ENCODE measurements at regions not wholly inside any gene's neighbourhood (a gene's known extent, or its start where the extent isn't known, plus 50 kb on each side); places are given as distances from the start of the nearest gene placed in this dataset.
A peak's percentile ranks its signal among the peaks of the same experiment; 100 is the strongest.

DNA sequence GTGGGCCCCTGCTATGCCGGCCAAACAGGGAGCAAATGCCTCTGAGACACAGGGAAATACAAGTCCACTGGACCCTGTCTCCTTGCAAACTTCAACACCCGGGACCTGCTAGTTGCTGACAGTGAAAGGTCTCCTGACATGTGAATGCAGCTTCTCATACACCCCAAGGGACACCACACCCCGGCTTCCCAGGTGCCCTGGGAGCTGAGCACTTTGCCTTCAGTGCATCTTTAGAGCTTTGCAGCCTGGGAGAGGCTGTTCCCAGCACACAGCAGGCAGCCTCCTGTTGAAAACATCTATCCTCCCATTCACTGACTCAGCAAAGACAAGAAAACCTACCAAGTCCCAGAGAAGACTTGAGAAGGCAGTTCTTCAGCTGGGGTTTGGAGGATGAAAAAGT lies 143.4 kb downstream of the COL6A3 start:
- Histone ChIP-seq H3K4me3 (no peak overlapping the region), H3K27ac (peak overlapping the region in 1 of 2 donors; percentile 65), H3K36me3 (ENCODE audit: low read depth, missing control alignments) (no peaks in the 10 kb centered on the region), H3K9me3 (no peaks in the 10 kb centered on the region), H3K27me3 (no peaks in the 10 kb centered on the region), H3K4me1 (no peaks in the 10 kb centered on the region)
- WGBS, 2 donors = 59% methylated on average over 3 of the region's 3 CpGs; no CpG with 5 or more reads in 1 of the 2 donors
- intact Hi-C loops (cut with DNase I; ENCODE audit: low total_unique reads) = no loop called here
- no peak for DNase-seq
- no peak for TF ChIP-seq POLR2A (IDR thresholded peaks at IDR 0.05)
- TF ChIP-seq, protein P1, sequence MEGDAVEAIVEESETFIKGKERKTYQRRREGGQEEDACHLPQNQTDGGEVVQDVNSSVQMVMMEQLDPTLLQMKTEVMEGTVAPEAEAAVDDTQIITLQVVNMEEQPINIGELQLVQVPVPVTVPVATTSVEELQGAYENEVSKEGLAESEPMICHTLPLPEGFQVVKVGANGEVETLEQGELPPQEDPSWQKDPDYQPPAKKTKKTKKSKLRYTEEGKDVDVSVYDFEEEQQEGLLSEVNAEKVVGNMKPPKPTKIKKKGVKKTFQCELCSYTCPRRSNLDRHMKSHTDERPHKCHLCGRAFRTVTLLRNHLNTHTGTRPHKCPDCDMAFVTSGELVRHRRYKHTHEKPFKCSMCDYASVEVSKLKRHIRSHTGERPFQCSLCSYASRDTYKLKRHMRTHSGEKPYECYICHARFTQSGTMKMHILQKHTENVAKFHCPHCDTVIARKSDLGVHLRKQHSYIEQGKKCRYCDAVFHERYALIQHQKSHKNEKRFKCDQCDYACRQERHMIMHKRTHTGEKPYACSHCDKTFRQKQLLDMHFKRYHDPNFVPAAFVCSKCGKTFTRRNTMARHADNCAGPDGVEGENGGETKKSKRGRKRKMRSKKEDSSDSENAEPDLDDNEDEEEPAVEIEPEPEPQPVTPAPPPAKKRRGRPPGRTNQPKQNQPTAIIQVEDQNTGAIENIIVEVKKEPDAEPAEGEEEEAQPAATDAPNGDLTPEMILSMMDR (IDR thresholded peaks at IDR 0.05) = no peak

DNA sequence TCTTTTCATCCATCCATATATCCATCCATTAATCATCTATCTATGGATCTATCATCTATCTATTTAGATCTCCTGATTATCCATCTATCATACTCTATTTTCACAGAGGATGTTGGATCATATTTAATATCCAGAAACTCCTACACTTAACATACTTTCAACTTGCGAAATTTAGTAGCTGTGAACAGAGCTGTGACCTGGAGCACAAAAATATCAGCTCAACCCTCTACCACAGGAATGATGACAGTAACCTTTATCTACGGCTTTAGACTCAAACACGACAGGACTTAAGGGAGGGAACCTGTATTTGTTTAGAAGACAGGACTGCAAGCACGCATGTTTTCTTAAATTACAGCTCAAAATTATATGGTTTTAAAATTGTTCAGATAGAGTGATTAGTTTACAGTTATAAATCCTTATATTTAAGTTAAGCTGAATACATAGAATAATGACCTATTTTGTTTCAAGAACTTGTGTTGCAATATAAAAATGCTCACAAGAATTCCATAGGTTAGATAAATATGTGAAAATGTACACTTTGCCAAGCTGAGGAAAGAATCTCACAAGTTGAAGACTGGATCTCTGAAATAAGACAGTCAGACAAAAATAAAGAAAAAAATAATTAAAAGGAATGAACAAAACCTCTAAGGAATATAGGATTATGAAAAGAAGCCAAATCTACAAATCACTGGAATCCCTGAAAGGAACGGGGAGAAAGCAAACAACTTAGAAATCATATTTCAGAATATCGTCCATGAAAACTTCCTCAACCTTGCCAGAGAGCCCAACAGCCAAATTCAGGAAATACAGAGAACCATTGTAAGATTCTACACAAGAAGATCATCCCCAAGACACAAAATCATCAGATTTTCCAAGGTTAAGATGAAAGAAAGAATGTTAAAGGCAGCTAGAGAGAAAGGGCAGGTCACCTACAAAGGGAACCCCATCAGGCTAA lies 142.0 kb downstream of the COL6A3 start:
- no peak for DNase-seq
- intact Hi-C loops (cut with DNase I; ENCODE audit: low total_unique reads) = no loop called here

More for the DNA sequence above, 142.0 kb downstream of the COL6A3 start:
- no peaks in the 10 kb centered on the region for H3K36me3 ChIP-seq (ENCODE audit: low read depth, missing control alignments)
- H3K27ac ChIP-seq = no peak overlapping the region
- H3K27me3 ChIP-seq = no peaks in the 10 kb centered on the region
- H3K9me3 ChIP-seq = no peaks in the 10 kb centered on the region
- H3K4me1 ChIP-seq = no peaks in the 10 kb centered on the region
- 78 to 84% methylated on average over 6 of the region's 6 CpGs for WGBS, 2 donors
- no peak overlapping the region for H3K4me3 ChIP-seq
- TF ChIP-seq, protein P1 (IDR thresholded peaks at IDR 0.05) = no peak
- no peak for TF ChIP-seq POLR2A (IDR thresholded peaks at IDR 0.05)
